ENCODE measurements at regions not wholly inside any gene's neighbourhood (a gene's known extent, or its start where the extent isn't known, plus 50 kb on each side); places are given as distances from the start of the nearest gene placed in this dataset.

- H3K27ac ChIP-seq, result peak overlapping the region; percentile 48; the same call in 1 of the 2 replicates
- TF ChIP-seq CTCF (conservative IDR thresholded peaks at IDR 0.05), result no peak
Observed at GRCh38 chr5:166046956-166047355, 2244.5 kb upstream of the WWC1 start.

- no peak overlapping the region for H3K27ac ChIP-seq
- no peak for TF ChIP-seq CTCF (conservative IDR thresholded peaks at IDR 0.05)
Observed at GRCh38 chr5:166050531-166050930, 2240.9 kb upstream of the WWC1 start.

- TF ChIP-seq CTCF (conservative IDR thresholded peaks at IDR 0.05), result no peak
- no peak overlapping the region for H3K27ac ChIP-seq
Observed at GRCh38 chr5:166058660-166059059, 2232.8 kb upstream of the WWC1 start.

GRCh38 chr5:166062094-166062493, 2229.4 kb upstream of the WWC1 start:
- peak overlapping the region; percentile 57 for H3K27ac ChIP-seq
- no peak for TF ChIP-seq CTCF (conservative IDR thresholded peaks at IDR 0.05)

GRCh38 chr5:166062719-166063118, 2228.7 kb upstream of the WWC1 start:
- peak overlapping the region; percentile 57 for H3K27ac ChIP-seq
- no peak for TF ChIP-seq CTCF (conservative IDR thresholded peaks at IDR 0.05)

GRCh38 chr5:166063261-166063660, 2228.2 kb upstream of the WWC1 start:
- H3K27ac ChIP-seq, result peak overlapping the region; percentile 57
- TF ChIP-seq CTCF (conservative IDR thresholded peaks at IDR 0.05), result no peak

GRCh38 chr5:166068547-166069335, 2222.7 kb upstream of the WWC1 start:
- TF ChIP-seq CTCF (conservative IDR thresholded peaks at IDR 0.05), result no peak

More at GRCh38 chr5:166068547-166069335, 2222.7 kb upstream of the WWC1 start:
- no peak overlapping the region for H3K27ac ChIP-seq
